SK-N-MC (cell line): ENCODE measurements at regions not wholly inside any gene's neighbourhood (a gene's known extent, or its start where the extent isn't known, plus 50 kb on each side); places are given as distances from the start of the nearest gene placed in this dataset.

ENCODE experiments used
- EZH2 ChIP-seq: fragments of 200-600 bp; sonication (generic); IDR thresholded peaks from one replicate; pipeline ENCODE4 v1.6.1; 2017; ENCODE audit warnings: antibody characterized with exemption
- POLR2AphosphoS5 ChIP-seq: IDR thresholded peaks from 2 replicates; pipeline ENCODE4 v1.6.1; 2012; ENCODE audit warnings: mild to moderate bottlenecking, low read depth, low read length, borderline replicate concordance

GRCh38 chr1:147078606-147079399, 93.5 kb downstream of the PRKAB2 start:
- TF ChIP-seq EZH2, result no peak
- no peak for TF ChIP-seq POLR2AphosphoS5
